Smooth muscle cell (in vitro differentiated cells): ENCODE measurements at regions not wholly inside any gene's neighbourhood (a gene's known extent, or its start where the extent isn't known, plus 50 kb on each side); places are given as distances from the start of the nearest gene placed in this dataset. TPM values are rescaled to one million over a fixed set of nuclear protein-coding genes. Genes with fewer than 3 reads are reported as not detected.

ENCODE experiments used
- DNase-seq: peaks from one replicate; lab custom pipeline; 2025; ENCODE audit not compliant: unreplicated experiment; lab: John Stamatoyannopoulos, UW
- H2AFZ ChIP-seq: fragments of 200-600 bp; sonication (generic); 2 replicates; pipeline ENCODE4 v1.6.0; 2016; ENCODE audit warnings: antibody characterized with exemption, low read depth, mild to moderate bottlenecking
- H3F3A ChIP-seq: fragments of 200-600 bp; sonication (generic); 2 replicates; pipeline ENCODE4 v1.6.0; 2017; ENCODE audit warnings: antibody characterized with exemption, low read depth
- H3K27ac ChIP-seq: fragments of 200-600 bp; sonication (generic); 2 replicates; pipeline ENCODE4 v1.5.1; 2016; ENCODE audit warnings: low read depth, mild to moderate bottlenecking
- H3K27me3 ChIP-seq: fragments of 200-600 bp; sonication (generic); 2 replicates; pipeline ENCODE4 v1.6.1; 2016; ENCODE audit warnings: low read depth, mild to moderate bottlenecking
- H3K36me3 ChIP-seq: fragments of 200-600 bp; sonication (generic); 2 replicates; pipeline ENCODE4 v1.5.1; 2016; ENCODE audit warnings: low read depth
- H3K4me1 ChIP-seq: fragments of 200-600 bp; sonication (generic); 2 replicates; pipeline ENCODE4 v1.5.1; 2016; ENCODE audit warnings: low read depth
- H3K4me2 ChIP-seq: fragments of 200-600 bp; sonication (generic); 2 replicates; pipeline ENCODE4 v1.6.0; 2016; ENCODE audit warnings: mild to moderate bottlenecking
- H3K4me3 ChIP-seq: fragments of 200-600 bp; sonication (generic); 2 replicates; pipeline ENCODE4 v1.5.1; 2016; ENCODE audit warnings: mild to moderate bottlenecking
- H3K79me2 ChIP-seq: fragments of 200-600 bp; sonication (generic); 2 replicates; pipeline ENCODE4 v1.6.0; 2016; ENCODE audit warnings: low read depth, mild to moderate bottlenecking
- H3K9ac ChIP-seq: fragments of 200-600 bp; sonication (generic); 2 replicates; pipeline ENCODE4 v1.6.0; 2016; ENCODE audit warnings: low read depth
- H3K9me3 ChIP-seq: fragments of 200-600 bp; sonication (generic); replicated peaks from 2 replicates; pipeline ENCODE4 v1.5.1; 2016; ENCODE audit warnings: low read depth
- H4K20me1 ChIP-seq: fragments of 200-600 bp; sonication (generic); 2 replicates; pipeline ENCODE4 v1.6.0; 2016; ENCODE audit warnings: low read depth
- WGBS: methylation state at CpG from one replicate; pipeline ENCODE4 v1.1.7; 2016; ENCODE audit warnings: low lambda C conversion rate; 5-methylcytosine and 5-hydroxymethylcytosine counted together
- small RNA-seq: library from RNA; depleted of rRNA; stranded (forward); fragments of <200 nt; gene quantifications from one replicate; pipeline ENCODE3, GENCODE V24; 2014
- TF ChIP-seq, protein P1 (sequence below): fragments of 200-600 bp; sonication (generic); IDR thresholded peaks from 2 replicates; pipeline ENCODE4 v1.5.1; 2017; ENCODE audit warnings: borderline replicate concordance, mild to moderate bottlenecking, antibody characterized with exemption; ENCODE audit not compliant: insufficient read depth, poor library complexity, severe bottlenecking

DNA sequence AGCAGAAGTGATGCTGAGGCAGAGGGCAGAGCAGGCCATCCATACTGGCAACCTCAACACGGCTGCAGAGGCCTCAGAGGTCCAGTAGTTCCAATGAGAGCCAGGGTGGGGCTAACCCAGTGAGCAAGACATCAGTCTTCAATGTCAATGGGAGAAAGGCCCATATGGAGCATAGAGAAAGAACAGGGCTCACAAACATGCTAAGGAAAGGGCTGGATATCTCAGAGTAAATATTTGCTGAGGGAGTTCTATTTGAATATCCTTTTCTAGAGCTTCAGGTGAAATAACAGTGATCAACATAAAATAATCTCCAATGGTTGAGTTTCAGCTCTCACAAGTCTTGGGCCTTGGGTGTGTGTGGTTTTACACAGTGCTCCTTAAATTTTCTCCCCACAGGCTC, 50.8 kb upstream of the CCDC90B start:
- TF ChIP-seq, protein P1, sequence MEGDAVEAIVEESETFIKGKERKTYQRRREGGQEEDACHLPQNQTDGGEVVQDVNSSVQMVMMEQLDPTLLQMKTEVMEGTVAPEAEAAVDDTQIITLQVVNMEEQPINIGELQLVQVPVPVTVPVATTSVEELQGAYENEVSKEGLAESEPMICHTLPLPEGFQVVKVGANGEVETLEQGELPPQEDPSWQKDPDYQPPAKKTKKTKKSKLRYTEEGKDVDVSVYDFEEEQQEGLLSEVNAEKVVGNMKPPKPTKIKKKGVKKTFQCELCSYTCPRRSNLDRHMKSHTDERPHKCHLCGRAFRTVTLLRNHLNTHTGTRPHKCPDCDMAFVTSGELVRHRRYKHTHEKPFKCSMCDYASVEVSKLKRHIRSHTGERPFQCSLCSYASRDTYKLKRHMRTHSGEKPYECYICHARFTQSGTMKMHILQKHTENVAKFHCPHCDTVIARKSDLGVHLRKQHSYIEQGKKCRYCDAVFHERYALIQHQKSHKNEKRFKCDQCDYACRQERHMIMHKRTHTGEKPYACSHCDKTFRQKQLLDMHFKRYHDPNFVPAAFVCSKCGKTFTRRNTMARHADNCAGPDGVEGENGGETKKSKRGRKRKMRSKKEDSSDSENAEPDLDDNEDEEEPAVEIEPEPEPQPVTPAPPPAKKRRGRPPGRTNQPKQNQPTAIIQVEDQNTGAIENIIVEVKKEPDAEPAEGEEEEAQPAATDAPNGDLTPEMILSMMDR, result no peak
- no peaks in the 10 kb centered on the region for H3F3A ChIP-seq
- H3K79me2 ChIP-seq, result no peaks in the 10 kb centered on the region
- no peaks in the 10 kb centered on the region for H3K27me3 ChIP-seq
- no peak overlapping the region for H3K4me2 ChIP-seq
- no peaks in the 10 kb centered on the region for H3K36me3 ChIP-seq
- H4K20me1 ChIP-seq, result no peaks in the 10 kb centered on the region
- 100% methylated on average over 1 of the region's 1 CpG for WGBS
- no peak for DNase-seq
- no peak overlapping the region for H2AFZ ChIP-seq
- H3K4me1 ChIP-seq, result no peaks in the 10 kb centered on the region
- no peaks in the 10 kb centered on the region for H3K9me3 ChIP-seq
- H3K27ac ChIP-seq, result no peak overlapping the region
- no peak overlapping the region for H3K9ac ChIP-seq
- no peak overlapping the region for H3K4me3 ChIP-seq

Small RNA genes lying in the stretch of these regions (small RNA-seq; reads per million reads assigned to genes)
- not detected for gene RF01974
